IPS DF 6.9 (cell line): ENCODE measurements at regions not wholly inside any gene's neighbourhood (a gene's known extent, or its start where the extent isn't known, plus 50 kb on each side); places are given as distances from the start of the nearest gene placed in this dataset.
"Not testable (repeated sequence)": the region's sequence is repeated elsewhere in the genome, so short reads cannot be mapped to it uniquely, and the experiment has no call there.

Experiments
- DNase-seq: peaks from one replicate; pipeline ENCODE4 v3.0.0-alpha.2; 2013; ENCODE audit warnings: low read depth, low spot score
- H3K27ac ChIP-seq: one replicate; pipeline ENCODE4 v1.5.1; 2013; ENCODE audit warnings: low read length, control low read depth
- H3K27me3 ChIP-seq: 2 replicates; pipeline ENCODE4 v1.6.1; 2013; ENCODE audit warnings: mild to moderate bottlenecking, low read length; ENCODE audit not compliant: control insufficient read depth, insufficient read depth
- H3K36me3 ChIP-seq: 2 replicates; pipeline ENCODE4 v1.6.1; 2013; ENCODE audit warnings: low read length; ENCODE audit not compliant: control insufficient read depth, insufficient read depth
- H3K4me1 ChIP-seq: 2 replicates; pipeline ENCODE4 v1.6.1; 2013; ENCODE audit warnings: low read length; ENCODE audit not compliant: control insufficient read depth, insufficient read depth
- H3K4me3 ChIP-seq: 2 replicates; pipeline ENCODE4 v1.5.1; 2013; ENCODE audit warnings: mild to moderate bottlenecking, low read length
- H3K9me3 ChIP-seq: 2 replicates; pipeline ENCODE4 v1.6.1; 2013; ENCODE audit warnings: low read length, inconsistent platforms; ENCODE audit not compliant: control insufficient read depth, insufficient read depth
- WGBS: extraction: QIAGEN DNeasy Blood & Tissue Kit; methylation state at CpG from one replicate; pipeline ENCODE4 v1.1.7; 2013; ENCODE audit warnings: mixed read lengths, missing lambda C conversion rate; ENCODE audit not compliant: insufficient read length, insufficient coverage; 5-methylcytosine and 5-hydroxymethylcytosine counted together

DNA sequence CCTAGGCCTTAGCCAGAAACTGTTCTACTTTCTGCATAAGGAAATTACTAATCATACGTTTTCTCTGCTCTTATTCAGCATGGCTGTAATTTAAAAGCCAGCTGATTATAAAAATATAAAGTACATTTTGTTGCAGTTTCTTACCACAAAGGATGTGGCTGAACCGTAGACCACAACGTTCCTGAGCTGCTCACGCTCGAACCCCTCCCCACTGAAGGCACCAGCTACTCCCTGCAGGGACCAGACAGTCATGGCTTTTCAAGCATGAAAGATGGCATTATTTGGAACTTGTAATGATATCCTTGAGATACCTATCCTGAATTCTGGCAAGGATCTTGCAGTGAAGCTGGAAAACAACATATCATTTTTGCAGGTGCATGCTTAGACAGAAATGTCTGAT, 91.8 kb upstream of the DMRT1 start:
- WGBS: no CpG with 5 or more reads among the region's 5 CpGs
- H3K27ac ChIP-seq: no peak overlapping the region

DNA sequence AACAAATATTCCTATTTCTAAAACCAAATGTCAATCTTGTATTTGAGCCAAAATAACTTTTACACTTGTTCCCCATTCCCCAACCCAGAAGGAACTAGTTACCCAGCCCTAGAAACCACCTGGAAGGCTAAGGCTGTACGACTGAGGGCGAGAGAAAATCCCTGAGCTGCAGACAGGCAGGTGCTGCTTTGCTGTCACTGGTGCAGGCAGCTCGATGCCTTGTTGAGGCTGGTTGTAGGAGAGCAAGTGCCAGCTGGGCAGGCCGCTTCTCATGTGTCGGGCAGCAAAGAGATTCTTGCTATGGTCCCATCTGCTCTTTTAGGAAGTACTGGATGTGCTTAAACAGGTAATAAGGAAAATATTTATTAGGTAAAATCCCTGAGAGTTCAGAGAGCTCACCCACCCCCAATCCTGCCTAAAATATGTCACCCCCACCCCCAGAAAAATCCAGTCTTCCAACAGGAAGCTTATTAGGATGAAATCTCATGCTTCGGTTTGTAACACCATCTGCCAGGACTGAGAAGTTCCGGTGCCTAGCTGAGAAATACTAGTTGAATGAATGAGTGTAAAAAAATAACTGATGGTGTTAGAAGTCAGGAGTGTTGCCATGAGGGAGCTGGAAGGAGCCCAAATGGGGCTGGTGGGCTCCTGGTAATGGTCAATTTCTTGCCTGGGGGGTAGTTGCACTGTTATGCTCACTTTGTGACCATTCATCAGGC, 91.1 kb upstream of the DMRT1 start:
- Histone ChIP-seq H3K27ac (no peak overlapping the region), H3K27me3 (no peaks in the 10 kb centered on the region), H3K36me3 (no peaks in the 10 kb centered on the region), H3K4me3 (no peak overlapping the region), H3K4me1 (no peaks in the 10 kb centered on the region), H3K9me3 (no peaks in the 10 kb centered on the region)
- WGBS: no CpG with 5 or more reads among the region's 7 CpGs
- no peak for DNase-seq

More for the DNA sequence above, 91.8 kb upstream of the DMRT1 start:
- Histone ChIP-seq H3K36me3 (no peaks in the 10 kb centered on the region), H3K27me3 (no peaks in the 10 kb centered on the region), H3K4me1 (no peaks in the 10 kb centered on the region), H3K9me3 (no peaks in the 10 kb centered on the region), H3K4me3 (no peak overlapping the region)
- DNase-seq: no peak

DNA sequence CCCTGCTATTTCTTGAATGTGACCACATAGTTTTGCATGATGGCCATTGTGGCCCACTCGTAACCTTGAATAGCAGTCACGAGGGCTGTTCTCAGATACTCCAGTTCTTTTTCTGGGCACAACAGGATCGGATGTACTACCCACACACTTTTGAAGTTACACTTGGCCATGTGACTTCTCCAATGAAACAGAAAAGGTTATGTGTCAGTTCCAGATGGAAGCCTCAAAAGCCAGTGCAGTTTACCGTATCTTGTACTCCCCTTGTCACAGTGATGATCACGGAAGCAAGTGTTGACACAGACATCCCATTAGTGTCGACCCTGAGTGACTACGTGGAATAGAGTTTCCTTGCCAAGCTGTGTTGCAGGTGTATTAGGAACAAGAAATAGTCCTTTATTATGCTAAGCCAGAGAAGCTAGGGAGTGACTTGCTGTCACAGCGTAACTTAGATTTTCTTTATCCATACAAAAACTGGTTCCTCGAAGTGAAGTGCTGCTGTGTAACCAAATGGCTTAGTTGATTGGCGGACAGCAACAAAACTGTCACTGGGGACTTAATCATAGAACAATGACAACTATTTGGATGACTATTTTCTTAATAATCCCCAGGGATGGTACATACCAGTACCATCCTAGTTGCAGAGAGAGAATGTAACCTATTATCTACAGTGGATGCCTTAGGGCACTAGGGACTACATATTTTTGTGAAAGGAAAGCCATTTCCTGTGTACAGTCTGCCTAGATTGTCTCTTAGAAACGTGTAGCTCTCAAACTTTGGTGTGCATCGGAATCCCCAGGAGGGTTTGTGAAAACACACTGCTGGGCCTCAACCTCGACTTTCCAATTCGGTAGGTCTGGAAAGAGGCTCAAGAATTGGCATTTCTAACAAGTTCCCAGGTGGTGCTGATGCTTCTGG, 90.1 kb upstream of the DMRT1 start:
- H3K4me1 ChIP-seq: no peaks in the 10 kb centered on the region
- whole genome bisulfite sequencing: no CpG with 5 or more reads among the region's 14 CpGs
- no peak overlapping the region for H3K27ac ChIP-seq
- H3K27me3 ChIP-seq: no peaks in the 10 kb centered on the region
- no peaks in the 10 kb centered on the region for H3K9me3 ChIP-seq
- DNase-seq: no peak
- H3K4me3 ChIP-seq: no peak overlapping the region
- H3K36me3 ChIP-seq: no peaks in the 10 kb centered on the region

DNA sequence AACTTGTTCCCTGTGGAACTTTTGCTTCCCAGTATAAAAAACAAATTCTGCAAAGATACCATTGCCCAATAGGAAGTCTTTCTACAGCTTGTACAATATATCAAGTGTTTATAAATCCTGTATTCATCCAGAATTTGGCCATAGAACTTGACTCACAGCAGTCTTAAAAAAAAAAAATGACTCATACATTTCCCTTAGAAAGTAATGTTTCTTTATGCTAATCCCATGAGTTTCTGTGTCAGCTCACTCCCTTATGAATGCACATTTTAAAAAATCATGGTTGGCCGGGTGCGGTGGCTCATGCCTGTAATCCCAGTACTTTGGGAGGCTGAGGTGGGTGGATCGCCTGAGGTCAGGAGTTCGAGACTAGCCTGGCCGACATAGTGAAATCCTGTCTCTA, 89.3 kb upstream of the DMRT1 start:
- Histone ChIP-seq H3K9me3 (no peaks in the 10 kb centered on the region), H3K27me3 (no peaks in the 10 kb centered on the region), H3K4me1 (no peaks in the 10 kb centered on the region), H3K4me3 (no peak overlapping the region), H3K27ac (no peak overlapping the region), H3K36me3 (no peaks in the 10 kb centered on the region)
- no CpG with 5 or more reads among the region's 5 CpGs for WGBS
- DNase-seq: no peak

DNA sequence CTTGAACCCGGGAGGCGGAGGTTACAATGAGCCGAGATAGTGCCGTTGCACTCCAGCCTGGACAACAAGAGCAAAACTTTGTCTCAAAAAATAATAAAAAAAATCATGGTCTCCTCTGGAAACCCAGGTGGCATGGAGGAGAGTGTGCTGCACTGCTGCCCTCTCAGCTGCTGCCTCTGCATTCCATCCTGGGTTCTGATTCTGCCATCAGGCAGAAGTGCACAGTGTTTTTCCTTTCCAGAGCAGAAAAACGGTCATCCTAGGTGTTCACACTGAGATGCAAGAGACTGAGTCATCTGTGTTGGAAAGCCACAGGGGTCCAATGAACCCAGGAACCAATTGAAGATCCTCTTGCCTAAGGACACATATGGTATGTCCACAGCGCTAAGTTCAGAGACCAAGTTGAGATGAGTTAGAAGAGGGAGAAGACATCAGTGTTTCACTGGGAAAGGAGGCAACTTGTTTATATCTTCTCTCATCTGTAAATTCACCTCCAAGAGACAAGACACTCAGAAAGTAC, 88.8 kb upstream of the DMRT1 start:
- no peaks in the 10 kb centered on the region for H3K9me3 ChIP-seq
- H3K27me3 ChIP-seq: no peaks in the 10 kb centered on the region
- WGBS: no CpG with 5 or more reads among the region's 6 CpGs
- DNase-seq: no peak
- no peak overlapping the region for H3K4me3 ChIP-seq
- no peak overlapping the region for H3K27ac ChIP-seq
- no peaks in the 10 kb centered on the region for H3K36me3 ChIP-seq
- no peaks in the 10 kb centered on the region for H3K4me1 ChIP-seq

DNA sequence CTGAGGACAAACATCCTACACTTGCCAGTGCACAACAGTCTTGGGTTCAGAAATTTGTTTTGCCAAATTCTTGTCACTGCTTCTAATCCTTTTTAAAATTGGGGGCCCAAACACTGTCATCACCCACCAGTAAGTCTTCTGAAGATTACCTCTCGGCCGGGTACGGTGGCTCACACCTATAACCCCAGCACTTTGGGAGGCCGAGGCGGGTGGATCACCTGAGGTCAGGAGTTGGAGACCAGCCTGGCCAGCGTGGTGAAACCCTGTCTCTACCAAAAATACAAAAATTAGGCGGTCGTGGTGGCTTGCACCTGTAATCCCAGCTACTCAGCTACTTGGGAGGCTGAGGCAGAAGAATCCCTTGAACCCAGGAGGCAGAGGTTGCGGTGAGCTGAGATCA, 87.8 kb upstream of the DMRT1 start:
- not testable (repeated sequence) for H3K9me3 ChIP-seq, H3K4me1 ChIP-seq, H3K27ac ChIP-seq, DNase-seq, H3K27me3 ChIP-seq, H3K36me3 ChIP-seq, H3K4me3 ChIP-seq
- WGBS: no CpG with 5 or more reads among the region's 9 CpGs

DNA sequence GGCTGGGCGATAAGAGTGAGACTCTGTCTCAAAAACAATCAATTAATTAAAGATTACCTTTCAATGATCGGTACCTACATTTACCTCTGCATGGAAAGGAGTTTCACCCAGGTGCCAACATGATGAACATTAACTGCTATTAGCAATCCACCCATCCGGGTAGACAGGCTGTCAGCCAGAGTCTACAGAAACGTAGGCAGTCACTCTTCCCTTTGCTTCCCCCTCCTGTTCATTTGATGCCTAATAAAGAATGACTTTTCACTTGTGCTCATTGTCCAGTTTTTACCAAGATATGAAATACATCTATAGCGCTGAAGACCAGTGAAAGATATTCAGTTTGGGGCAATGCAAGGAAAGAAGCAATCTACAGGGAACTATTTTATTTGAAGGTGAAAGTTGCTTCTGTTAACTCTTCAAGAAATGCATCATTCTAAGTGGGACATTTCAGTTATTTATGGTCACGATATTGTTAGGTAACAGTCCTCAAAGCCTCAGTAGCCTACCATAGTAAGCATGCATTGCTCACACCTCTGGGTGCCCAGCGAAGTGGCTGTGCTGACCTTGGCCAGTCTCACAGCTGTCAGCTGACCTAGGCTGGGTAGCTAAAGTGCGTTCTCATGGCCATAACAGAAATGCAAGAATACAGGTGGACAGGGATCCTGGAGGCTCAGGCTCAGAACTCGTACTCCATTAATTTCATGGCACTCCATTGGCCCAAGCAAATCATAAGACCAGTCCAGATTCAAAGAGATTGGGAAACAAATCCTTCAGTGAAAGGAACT, 87.2 kb upstream of the DMRT1 start:
- Histone ChIP-seq H3K9me3 (no peaks in the 10 kb centered on the region), H3K4me1 (no peaks in the 10 kb centered on the region), H3K4me3 (no peak overlapping the region), H3K27ac (no peak overlapping the region), H3K27me3 (no peaks in the 10 kb centered on the region), H3K36me3 (no peaks in the 10 kb centered on the region)
- DNase-seq: no peak
- no CpG with 5 or more reads among the region's 9 CpGs for WGBS

DNA sequence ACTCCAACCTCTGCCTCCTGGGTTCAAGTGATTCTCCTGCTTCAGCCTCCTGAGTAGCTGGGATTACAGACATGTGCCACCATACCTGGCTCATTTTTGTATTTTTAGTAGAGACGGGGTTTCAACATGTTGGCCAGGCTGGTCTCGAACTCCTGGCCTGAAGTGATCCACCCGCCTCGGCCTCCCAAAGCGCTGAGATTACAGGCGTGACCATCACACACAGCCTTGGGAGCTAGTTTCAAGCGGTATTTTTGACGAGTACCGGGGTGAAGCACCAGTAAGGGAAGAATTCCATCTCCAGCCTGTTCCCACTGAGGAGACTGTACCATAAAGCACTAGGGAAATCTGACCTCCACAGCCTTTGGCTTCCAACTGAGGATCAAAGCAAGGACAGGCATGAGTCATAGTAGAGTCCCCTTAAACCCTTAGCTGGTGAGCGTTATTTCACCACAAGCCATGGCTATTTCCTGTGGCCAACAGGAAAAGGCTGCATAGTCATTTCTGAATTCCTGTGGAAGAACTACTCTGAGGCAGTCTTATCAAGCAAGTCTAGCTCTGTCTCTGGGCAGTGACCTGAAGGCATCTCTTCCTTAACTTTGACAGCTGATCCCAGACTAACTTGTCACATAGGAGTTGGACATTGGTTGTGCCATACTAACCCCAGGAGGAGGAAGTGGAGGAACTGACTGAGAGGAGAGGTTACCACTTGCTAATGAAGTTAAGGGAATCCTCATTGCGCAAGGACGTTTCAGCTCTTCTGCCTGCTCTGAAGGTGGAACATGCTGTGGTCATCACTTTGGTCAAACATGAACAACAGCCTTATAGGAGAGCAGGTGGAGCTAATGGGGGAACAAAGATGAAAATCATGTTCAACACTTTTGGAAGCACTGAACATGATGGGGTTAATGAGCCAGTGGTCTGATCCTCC, 85.8 kb upstream of the DMRT1 start:
- Histone ChIP-seq H3K9me3 (no peaks in the 10 kb centered on the region), H3K36me3 (no peaks in the 10 kb centered on the region), H3K4me3 (no peak overlapping the region), H3K27me3 (no peaks in the 10 kb centered on the region), H3K4me1 (no peaks in the 10 kb centered on the region), H3K27ac (no peak overlapping the region)
- whole genome bisulfite sequencing: no CpG with 5 or more reads among the region's 12 CpGs
- no peak for DNase-seq

DNA sequence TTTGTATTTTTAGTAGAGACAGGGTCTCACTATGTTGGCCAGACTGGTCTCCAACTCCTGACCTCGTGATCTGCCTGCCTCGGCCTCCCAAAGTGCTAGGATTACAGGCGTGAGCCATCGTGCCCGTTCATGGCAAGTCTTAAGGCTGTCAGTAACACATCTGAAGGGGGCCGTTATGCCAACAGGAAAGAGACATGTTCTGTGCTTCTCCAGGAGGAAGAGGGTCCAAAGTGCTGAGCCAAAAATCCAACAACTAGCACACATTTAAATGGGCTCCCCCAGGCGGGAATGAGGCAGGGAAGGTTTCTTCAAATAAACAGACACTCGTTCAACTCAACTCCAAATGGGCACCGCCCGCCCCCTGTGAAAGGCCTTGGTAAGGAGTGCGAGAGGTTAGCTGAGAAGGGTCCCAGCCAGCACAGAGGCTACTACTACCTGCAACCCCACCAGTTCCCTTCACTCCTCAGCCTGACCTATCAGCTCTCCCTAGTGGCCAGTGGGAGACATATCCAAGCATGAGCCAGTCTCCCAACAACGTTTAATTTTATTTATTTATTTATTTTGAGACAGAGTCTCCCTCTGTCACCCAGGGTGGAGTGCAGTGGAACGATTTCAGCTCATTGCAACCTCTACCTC, 84.1 kb upstream of the DMRT1 start:
- Histone ChIP-seq H3K27ac (no peak overlapping the region), H3K4me1 (no peaks in the 10 kb centered on the region), H3K4me3 (no peak overlapping the region), H3K27me3 (no peaks in the 10 kb centered on the region), H3K36me3 (no peaks in the 10 kb centered on the region), H3K9me3 (no peaks in the 10 kb centered on the region)
- no CpG with 5 or more reads among the region's 13 CpGs for WGBS
- peak; percentile 37 for DNase-seq
